GM18868 (cell line): ENCODE measurements at regions not wholly inside any gene's neighbourhood (a gene's known extent, or its start where the extent isn't known, plus 50 kb on each side); places are given as distances from the start of the nearest gene placed in this dataset.

Experiments
- ATAC-seq: cut with Tn5 transposase; IDR thresholded peaks from one replicate; pipeline ENCODE4 v1.9.1; 2021; ENCODE audit warnings: mild to moderate bottlenecking, moderate library complexity; ENCODE audit not compliant: unreplicated experiment

DNA sequence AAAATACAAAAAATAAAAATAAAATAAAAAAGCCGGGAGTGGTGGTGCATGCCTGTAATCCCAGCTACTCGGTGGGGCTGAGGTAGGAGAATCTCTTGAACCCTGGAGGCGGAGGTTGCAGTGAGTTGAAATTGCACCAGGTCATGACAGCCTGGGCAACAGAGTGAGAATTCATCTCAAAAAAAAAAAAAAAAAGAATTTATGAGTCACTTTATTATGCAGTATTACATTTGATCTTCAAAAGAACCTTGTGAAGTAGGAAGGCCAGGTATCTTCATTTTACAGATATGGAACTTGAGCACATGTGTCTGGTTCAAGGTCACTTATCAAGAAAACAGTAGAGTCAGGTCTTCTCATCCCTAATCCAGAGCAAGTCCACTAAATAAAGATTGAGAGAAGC is 459.4 kb upstream of the HNRNPA3 start:
- ATAC-seq = no peak

DNA sequence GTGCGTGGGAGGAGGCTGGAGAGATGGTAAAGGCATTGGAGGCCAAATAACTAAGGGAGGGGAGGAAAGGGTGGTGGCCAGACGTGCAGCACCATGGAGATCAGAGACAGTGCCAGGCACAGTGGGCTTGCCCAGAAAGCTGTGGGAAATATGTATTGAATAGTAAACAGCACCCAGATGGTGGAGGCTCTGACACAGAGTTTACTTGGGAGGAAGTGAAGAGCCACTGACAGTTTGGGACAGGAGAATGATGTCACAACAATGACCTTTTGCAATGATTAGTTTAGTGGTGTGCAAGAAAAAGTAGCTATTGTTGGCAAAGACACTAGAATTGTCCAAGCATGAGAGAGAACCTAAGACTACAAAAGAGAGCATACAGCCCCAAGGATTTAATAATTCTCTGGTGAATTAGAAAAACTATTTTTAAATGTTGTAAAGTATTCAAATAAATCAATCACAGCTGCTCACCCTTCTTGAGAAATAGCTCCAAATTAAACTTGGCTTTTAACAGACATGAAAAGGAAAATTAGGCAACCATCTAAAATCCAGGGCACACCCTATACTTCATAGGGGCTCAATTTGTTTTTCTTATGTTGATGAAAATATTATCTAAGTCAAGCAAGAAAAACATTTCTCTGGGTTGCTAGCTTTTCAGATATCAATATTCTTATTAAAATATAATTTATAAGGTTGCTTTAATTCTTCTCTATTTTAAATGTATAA is 458.7 kb upstream of the HNRNPA3 start:
- peak; percentile 60 for ATAC-seq

DNA sequence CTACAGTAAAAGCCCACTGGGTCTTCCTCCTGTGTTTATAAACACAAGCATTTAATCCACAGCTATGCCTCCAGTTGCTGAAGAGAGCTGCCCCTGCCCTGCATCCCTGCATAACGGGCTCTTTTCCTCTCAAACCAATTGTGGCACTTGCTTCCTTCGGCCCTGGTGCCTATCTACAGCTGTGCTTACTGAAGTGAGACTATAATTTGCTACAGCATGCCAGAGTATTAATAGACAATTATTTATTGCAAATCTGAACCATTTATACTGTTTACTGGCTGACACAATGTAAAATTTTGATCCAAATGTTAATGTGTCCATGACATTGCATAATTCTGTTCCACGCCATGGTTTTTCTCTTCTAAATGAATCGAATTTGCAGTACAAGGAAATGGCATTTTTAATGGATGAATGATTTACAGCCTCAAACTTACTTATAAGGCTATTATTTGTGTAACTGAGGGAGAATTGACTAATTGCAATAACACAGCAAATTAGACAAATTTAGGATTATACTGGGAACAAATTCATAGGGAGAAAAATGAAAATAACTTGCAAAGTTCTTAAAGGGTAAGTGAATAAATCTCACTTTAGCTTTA is 457.0 kb upstream of the HNRNPA3 start:
- ATAC-seq = no peak

DNA sequence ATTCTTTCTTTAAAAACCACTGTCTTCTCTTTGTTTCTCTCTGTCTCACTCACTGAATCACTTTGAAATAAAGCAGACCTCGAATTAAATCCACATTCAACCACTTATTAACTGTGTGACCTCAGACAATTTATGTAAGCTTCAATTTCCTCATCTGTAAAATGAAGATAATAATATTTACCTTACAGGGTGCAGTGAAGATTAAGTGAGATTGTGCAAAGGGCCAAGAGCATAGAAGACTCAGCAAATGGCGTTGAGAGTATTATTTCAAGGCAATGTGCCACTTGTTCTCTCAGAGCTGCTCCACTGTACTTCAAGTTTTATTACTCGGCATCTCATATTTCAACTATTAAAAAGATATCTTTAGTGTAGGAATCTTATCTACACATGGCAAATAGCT is 454.2 kb upstream of the HNRNPA3 start:
- no peak for ATAC-seq

DNA sequence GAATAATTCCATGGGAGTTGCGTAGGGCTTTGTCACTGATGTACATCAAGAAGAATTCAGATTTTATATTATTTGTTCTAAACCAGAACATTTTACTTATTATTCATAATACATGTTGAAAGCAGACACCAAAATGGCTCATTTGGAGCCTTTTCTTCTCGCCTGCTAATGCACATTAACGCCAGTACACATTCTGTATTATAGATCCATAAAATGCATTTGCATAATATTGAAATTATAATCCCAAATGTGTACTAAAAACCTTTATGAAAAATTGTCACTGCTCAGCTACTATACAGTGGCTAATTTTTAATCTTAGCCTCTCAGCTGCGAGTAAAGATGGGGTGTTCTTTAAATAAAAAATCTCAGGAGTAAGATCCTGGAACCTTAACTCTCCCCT is 452.2 kb upstream of the HNRNPA3 start:
- ATAC-seq = no peak

DNA sequence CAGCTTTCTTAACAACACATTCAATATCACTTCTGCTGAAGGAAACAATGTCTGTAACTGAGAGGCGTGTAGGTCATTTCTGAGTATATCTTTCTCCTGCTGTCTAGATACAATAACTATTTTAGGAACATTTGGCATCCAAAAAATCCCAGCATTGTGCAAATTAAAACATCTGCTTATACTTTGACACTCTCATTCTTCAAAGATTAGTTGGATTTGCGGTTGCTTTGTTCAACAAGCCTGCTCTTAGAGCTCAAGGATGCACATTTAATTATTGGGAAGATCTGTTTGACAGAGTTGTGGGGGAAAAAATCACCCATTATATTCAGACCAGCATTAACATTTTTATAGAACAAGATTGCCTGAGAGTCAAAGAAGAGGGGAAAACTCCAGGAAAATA is 449.5 kb upstream of the HNRNPA3 start:
- no peak for ATAC-seq

DNA sequence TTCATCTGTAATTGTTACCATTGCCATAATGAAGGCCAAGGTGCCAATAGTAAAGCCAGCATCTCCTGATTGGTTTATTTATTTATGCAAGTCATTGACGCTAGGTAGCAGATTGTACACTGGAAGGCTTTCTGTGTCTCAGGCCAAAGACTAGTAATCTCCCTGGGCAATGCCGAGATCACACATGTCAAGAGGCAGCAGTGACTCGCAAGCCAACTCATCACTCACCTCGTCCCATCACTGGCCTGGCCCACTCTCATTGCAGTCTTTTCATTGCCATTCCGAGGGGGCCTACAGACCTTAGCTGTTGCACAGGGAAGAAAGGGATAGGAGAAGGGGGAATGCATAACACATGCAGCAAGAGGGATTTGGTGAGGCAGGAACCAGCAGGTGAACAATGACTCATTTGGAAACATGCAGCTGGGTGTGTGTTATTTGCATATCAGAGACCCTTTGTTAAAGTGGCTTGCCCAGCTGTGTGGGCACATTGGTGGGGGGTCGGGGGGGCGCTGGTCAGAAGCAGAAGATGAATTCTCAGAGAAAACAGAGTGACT is 448.7 kb upstream of the HNRNPA3 start:
- peak; percentile 77 for ATAC-seq

DNA sequence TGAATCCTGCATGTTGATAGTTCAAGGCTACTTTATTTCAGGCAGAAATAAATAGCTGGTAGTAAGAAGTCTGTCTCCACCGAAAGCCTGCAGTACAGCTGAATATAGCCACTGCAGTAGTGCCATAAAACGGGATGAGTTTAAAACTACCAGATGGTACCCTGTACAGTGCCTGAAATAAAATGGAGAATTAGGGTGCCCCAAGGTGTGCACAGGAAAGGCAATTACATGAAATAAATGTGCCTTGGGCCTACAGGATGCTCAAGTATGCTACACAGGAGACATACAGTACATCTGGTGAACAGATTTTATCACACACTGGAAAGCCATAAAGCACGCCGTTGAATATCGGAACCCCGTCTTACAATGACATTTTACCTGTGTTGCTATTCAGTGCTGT is 447.7 kb upstream of the HNRNPA3 start:
- ATAC-seq = no peak

DNA sequence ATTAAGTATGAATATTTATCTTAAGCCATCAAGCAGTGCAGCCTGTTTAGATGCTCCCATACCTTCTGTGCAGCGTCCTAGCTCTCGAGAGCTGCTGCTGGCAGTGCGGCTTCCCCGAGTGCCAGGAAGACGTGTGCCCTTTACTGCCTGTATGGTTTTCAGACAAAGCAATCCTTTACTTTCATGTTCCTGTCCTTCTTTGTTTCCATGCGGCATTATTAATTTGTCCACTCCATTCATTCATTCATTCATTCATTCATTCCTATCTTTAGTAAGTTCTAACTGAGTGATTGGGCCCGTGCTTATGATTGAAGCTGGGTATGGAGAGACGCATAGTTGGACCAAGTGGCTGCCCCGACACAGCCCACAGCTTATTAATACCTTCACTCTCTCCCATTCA is 446.6 kb upstream of the HNRNPA3 start:
- no peak for ATAC-seq

DNA sequence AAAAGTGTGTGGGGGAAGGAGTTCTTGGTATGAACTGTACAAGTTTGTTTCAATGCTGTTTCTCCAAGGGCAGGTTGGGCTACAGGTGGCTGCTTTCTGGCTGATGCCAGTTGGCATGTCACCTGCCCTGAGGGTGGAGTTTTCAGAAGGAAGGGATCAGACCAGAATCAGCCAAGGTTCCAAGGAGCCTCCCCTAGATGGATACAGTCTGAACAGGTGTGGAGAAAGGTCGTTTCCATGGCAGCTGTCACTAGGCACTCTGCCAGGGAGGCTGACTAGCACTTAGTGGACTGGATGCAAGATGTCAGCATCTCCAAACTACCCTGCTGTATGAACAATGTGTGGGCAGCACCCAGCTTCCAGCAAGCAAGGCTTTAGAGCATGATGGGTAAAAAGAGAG is 444.4 kb upstream of the HNRNPA3 start:
- ATAC-seq = no peak

DNA sequence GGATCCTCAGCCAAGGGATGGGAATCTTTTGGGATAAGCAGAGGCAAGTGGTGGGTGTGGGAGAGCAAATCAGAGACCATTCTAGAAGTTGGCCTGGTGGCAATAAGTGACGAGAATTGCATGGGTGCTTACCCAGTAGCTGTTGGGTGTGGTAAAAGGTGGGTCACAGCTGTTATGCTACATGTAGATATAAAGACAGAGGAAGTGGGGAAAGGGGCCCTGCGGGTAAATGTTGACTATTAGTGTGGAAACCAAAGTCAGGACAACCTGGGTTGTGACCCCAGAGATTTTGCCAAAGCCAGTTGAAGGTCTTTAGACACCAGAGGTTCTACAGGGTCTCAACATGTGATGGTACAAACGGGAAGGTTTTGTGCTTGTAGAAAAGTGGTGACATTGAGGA is 443.6 kb upstream of the HNRNPA3 start:
- ATAC-seq = no peak

DNA sequence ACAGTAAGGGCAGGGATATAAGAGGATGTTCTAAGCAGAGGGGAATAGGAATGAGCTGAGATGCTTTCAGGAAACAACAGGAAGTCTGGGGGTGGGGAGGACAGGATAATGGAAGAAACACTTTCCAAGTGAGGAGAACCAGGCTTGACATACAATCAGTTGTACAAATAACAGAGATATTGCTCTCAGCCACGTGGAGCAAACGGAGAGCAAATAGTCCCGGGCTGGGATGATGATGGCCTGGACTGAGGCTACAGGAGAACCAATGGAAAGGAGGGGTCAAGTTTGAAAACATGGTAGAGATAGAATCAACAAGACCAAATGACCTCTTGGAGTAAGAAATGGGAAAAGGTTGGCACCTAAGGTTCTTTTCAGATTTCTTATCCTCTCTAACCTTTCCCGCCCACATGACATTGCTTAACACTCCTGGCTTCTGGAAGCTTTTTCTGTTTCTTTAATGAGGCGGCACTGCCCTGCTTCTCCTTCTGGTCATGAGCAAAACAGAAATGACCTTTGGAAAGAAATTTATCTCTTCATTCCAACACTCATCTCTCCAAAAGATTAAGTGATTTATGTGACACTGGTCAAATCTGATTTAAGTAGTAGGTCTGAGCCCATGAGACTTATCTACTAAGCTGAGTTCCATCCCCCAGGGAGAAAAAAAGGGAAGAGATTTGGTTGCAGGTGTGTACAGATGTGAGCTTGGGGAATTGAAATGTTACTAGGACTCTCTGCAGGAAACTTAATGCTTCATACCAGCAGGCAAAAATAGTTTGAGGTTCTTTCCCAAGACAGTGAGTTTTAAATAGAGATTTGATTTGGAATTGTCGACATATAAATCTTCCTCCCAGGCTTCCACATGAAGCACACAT is 442.9 kb upstream of the HNRNPA3 start:
- no peak for ATAC-seq

DNA sequence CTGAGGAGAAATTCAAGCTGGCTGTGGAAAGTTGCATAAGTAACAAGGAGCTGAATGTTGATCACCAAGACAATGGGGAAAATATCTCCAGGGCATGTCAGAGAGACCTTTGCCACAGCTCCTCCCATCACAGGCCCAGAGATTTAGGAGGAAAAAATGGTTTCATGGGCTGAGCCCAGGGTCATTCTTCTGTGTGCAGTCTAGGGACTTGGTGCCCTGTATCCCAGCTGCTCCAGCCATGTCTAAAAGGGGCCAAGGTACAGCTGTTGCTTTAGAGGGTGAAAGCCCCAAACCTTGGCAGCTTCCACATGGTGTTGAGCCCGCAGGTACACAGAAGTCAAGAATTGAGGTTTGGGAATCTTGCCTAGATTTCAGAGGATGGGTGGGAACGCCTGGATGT is 439.8 kb upstream of the HNRNPA3 start:
- ATAC-seq = no peak

DNA sequence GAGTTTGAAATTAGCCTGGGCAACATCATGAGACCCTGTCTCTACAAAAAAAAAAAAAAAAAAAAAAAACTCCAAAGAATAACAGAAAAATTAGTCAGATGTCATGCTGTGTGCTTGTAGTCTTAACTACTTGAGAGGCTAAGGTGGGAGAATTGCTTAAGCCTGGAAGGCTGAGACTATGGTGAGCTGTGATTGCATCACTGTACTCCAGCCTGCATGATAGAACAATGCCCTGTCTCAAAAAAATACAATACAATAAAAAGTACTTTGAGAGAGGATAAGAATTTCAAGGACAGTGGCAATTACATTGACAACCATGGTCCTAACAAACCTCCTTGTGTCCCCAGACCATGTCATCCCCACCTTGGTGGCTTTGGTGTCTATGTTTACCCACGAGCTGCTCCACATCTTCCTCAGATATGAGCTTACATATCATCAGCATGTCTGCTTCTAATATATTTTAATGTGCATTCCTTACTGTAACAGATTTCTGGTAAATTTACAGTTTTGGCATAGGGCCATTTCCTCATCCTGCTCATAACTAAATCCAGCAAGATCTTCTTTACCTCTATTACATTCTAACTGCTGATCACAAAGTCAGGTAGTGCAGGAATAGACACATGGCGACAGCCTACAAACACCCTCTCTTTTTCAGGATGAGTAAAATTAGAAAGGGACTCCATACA is 437.7 kb upstream of the HNRNPA3 start:
- no peak for ATAC-seq

DNA sequence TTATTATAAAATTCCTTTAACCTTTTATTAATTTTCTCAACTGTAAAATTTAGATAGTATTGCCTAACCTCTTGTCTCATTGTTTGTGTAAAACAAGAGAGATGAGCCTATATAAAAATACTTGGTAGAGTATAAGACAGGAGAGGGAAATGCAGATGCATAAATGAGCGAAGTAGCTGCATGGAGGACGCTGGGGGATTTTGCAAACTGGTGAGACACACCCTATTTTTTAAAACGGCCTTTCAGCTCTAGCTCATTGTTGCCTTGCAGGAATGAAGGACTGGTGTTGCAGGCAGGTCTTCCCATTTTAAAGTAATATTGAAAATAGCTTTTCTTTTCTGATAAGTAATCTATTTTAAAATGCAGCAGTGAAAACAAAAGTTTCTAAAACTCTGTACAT is 435.3 kb upstream of the HNRNPA3 start:
- no peak for ATAC-seq

DNA sequence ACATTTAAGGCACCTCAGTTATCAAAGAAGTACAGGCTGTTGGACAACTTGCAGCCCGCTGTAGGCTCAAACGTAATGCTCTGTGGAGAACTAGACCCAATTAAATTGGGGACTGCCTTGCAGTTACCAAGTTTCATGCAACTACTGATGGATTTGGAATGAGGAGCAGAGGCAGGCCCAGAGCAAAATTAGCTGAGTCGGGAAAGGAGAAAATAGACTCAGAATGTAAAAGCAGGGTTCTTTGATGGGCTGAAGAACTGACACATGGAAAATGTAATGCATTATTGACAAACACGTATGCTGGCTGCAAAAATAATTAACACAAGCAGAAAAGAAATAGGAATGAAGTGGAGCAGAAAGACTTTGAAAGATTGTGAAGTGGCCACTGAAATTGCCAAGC is 432.7 kb upstream of the HNRNPA3 start:
- ATAC-seq = no peak

DNA sequence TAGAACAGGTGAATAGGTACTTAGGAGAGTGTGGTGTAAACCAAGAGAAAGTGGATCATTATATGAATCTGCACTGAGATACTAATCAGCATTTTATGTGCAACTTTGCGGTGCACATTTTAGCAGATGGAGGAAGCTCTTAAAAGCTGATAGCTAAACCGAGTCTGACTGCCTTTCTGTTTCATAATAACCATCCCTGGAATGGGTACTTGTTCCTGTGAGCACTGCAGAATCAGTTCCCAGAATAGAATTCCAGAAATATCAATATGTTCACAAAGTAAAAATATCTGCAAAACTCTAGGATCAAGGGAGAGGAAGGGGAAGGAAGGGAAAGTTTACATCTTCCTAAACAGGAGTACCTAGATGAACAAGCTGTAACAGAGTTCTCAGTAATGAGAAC is 432.2 kb upstream of the HNRNPA3 start:
- no peak for ATAC-seq

DNA sequence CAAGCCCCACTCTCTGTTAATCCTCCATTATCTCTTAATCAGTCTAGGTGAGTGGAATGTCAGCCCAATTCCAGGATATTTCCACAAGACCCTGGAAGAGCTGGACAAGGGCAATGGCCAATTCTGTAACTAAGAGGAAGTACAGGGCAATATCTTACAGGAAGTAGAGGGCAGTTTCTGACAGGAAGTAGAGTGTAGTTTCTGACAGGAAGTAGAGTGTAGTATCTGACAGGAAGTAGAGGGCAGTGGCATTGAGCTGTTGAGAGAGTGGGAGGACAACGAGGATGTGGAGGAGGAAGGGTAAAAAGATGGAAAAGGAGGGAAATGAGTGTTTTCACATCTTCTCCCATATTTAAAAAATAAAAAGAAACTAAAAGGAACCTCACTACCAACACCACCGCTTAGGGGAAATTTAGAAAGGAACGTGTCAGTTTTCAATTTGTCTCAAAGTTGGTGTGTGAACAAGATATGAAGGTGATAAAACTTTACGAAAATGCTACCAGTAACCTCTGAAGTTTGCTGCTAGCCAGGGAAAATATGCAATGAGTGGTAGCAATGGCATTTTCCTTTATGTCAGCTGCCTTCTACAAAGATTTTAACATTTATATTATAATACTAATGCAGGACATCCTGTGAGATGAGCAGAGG is 430.9 kb upstream of the HNRNPA3 start:
- ATAC-seq = no peak

DNA sequence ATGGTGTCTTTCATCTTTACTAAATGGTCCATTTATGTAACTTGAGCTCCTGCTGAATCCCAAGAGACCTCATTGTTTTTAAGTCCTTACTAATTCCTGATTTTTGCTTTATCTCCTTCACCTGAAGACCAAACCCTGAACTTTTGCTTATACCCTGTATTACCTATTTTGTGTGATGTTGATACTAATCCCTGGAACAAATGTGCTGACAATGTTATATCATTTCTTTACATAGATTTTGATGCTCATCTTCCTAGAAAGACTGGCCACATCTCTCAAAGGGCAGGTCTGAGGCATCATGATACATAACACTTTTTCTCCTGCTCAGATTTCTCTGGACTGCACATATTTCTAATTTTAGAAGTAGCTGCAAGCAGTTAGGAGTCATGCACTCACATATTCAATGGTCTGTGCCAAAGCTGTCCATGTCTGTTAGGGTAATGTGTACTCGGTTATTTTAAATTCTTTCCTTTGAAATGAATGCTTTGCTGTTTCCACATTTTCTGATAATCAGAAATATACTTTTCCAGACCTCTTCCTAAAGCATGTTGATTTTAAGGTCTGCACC is 427.9 kb upstream of the HNRNPA3 start:
- ATAC-seq = no peak

DNA sequence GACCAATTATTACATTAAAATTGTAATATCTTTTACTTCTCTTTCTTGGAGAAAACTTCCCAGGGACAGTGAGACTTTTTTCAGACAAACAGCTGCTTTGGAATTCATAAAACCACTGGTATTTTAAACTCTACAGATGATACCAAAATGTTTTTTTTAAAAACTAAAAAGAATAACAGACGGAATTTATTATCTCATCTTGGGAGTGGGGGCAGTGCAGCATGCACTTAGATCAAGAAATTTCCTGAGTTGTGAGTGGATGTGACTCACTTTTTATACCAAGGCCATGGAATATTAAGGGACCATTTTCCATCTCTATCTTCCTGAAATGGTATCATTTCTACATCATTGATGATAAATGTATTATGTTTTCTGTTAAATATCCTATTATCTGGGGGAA is 422.8 kb upstream of the HNRNPA3 start:
- no peak for ATAC-seq
